H1 (cell line): ENCODE measurements at regions not wholly inside any gene's neighbourhood (a gene's known extent, or its start where the extent isn't known, plus 50 kb on each side); places are given as distances from the start of the nearest gene placed in this dataset.

Source experiments
- CTCF ChIA-PET: fragments of 300-600 bp; sonication (Branson Sonifier 250); formaldehyde crosslinking; loops from one replicate; lab custom pipeline; 2021; ENCODE audit not compliant: partially characterized antibody; lab: Charles Lee
- POLR2A ChIA-PET: fragments of 300-600 bp; sonication (Branson Sonifier 250); formaldehyde crosslinking; loops from one replicate; lab custom pipeline; 2021; ENCODE audit warnings: inconsistent platforms; ENCODE audit not compliant: partially characterized antibody; lab: Charles Lee
- DNase-seq, 2 experiments: peaks; one replicate each; pipeline versions ENCODE4 v3.0.0 to v3.0.0-alpha.2; 2010 to 2022; ENCODE audit warnings: low spot score in 2 of 2, low read depth in 1 of 2, mixed read lengths in 1 of 2
- FAIRE-seq: peaks from 2 replicates; lab custom pipeline; 2011; peaks lifted over from hg19 to GRCh38; lab: Jason Lieb, UNC
- H2AFZ ChIP-seq: 2 replicates; pipeline ENCODE4 v1.8.1; 2012; ENCODE audit warnings: low read length, inconsistent platforms
- H2AK5ac ChIP-seq: 2 replicates; pipeline ENCODE4 v1.6.1; 2013; ENCODE audit warnings: low read depth, low read length
- H2BK120ac ChIP-seq: replicated peaks from 2 replicates; pipeline ENCODE3; 2013; ENCODE audit warnings: low read depth, low read length, inconsistent platforms
- H2BK12ac ChIP-seq: 2 replicates; pipeline ENCODE4 v1.6.1; 2013; ENCODE audit warnings: low read depth, low read length
- H2BK15ac ChIP-seq: 2 replicates; pipeline ENCODE4 v1.6.1; 2013; ENCODE audit warnings: low read length
- H2BK20ac ChIP-seq: 2 replicates; pipeline ENCODE4 v1.6.1; 2013; ENCODE audit warnings: low read length
- H2BK5ac ChIP-seq: 2 replicates; pipeline ENCODE4 v1.6.1; 2013; ENCODE audit warnings: low read depth, low read length
- H3K14ac ChIP-seq: 2 replicates; pipeline ENCODE4 v1.6.1; 2013; ENCODE audit warnings: inconsistent platforms; ENCODE audit not compliant: insufficient read length
- H3K18ac ChIP-seq: 2 replicates; pipeline ENCODE4 v1.6.1; 2013; ENCODE audit warnings: low read length; ENCODE audit errors: extremely low read depth
- H3K23ac ChIP-seq: 2 replicates; pipeline ENCODE4 v1.6.1; 2013; ENCODE audit warnings: inconsistent platforms; ENCODE audit not compliant: insufficient read length
- H3K23me2 ChIP-seq: 2 replicates; pipeline ENCODE4 v1.6.1; 2013; ENCODE audit warnings: low read depth, low read length
- H3K27ac ChIP-seq: 2 replicates; pipeline ENCODE4 v1.6.1; 2011; ENCODE audit warnings: low read depth, low read length, inconsistent platforms
- H3K27me3 ChIP-seq, 4 experiments: replicated peaks in 1 of 4; 1 replicate in 1 of 4; 2 replicates in 3 of 4; pipeline versions ENCODE4 v1.6.1 to v1.8.1; 2011 to 2013; ENCODE audit warnings: low read length in 3 of 4, mild to moderate bottlenecking in 3 of 4, inconsistent platforms in 2 of 4, mixed read lengths in 2 of 4, moderate library complexity in 1 of 4; ENCODE audit not compliant: control insufficient read depth in 3 of 4, insufficient read depth in 3 of 4; ENCODE audit errors: extremely low read depth in 1 of 4
- H3K36me3 ChIP-seq, 4 experiments: 2 replicates each; pipeline versions ENCODE4 v1.6.1 to v1.8.1; 2011 to 2013; ENCODE audit warnings: mild to moderate bottlenecking in 4 of 4, low read length in 3 of 4, moderate library complexity in 2 of 4, control low read depth in 1 of 4, inconsistent platforms in 1 of 4; ENCODE audit not compliant: insufficient read depth in 4 of 4, control insufficient read depth in 2 of 4
- H3K4ac ChIP-seq: replicated peaks from 2 replicates; pipeline ENCODE3; 2013; ENCODE audit warnings: low read length, low read depth, mixed read lengths, inconsistent platforms; ENCODE audit not compliant: insufficient read length
- H3K4me1 ChIP-seq, 4 experiments: replicated peaks in 1 of 4; 1 replicate in 1 of 4; 2 replicates in 3 of 4; pipeline versions ENCODE4 v1.6.1 to v1.8.1; 2011 to 2013; ENCODE audit warnings: low read length in 3 of 4, inconsistent platforms in 2 of 4, mixed read lengths in 1 of 4; ENCODE audit not compliant: insufficient read depth in 4 of 4, control insufficient read depth in 3 of 4
- H3K4me2 ChIP-seq, 2 experiments: 2 replicates each; pipeline versions ENCODE4 v1.6.1 to v1.8.1; 2011 to 2013; ENCODE audit warnings: low read depth in 2 of 2, low read length in 2 of 2, control low read depth in 1 of 2, inconsistent platforms in 1 of 2, mild to moderate bottlenecking in 1 of 2; ENCODE audit not compliant: insufficient read depth in 1 of 2
- H3K4me3 ChIP-seq, 4 experiments: fragments of 200-600, 300-600 bp in 1 of 4; sonication (generic), shearing (Covaris generic), sonication (Bioruptor Twin) in 1 of 4; 2 replicates each; pipeline versions ENCODE4 v1.5.1 to v1.8.1; 2011 to 2016; ENCODE audit warnings: low read length in 4 of 4, low read depth in 3 of 4, control low read depth in 2 of 4, inconsistent platforms in 2 of 4, mild to moderate bottlenecking in 2 of 4, mixed read lengths in 1 of 4, moderate library complexity in 1 of 4; ENCODE audit not compliant: insufficient read depth in 2 of 4; ENCODE audit errors: extremely low read depth in 1 of 4
- H3K56ac ChIP-seq: replicated peaks from 2 replicates; pipeline ENCODE3; 2013; ENCODE audit warnings: low read depth, mild to moderate bottlenecking, mixed read lengths, low read length, inconsistent platforms; ENCODE audit not compliant: insufficient read length
- H3K79me1 ChIP-seq: 2 replicates; pipeline ENCODE4 v1.6.1; 2013; ENCODE audit warnings: low read depth, low read length, control low read depth
- H3K79me2 ChIP-seq, 2 experiments: 2 replicates each; pipeline versions ENCODE4 v1.6.1 to v1.8.1; 2012 to 2013; ENCODE audit warnings: low read length in 2 of 2, mild to moderate bottlenecking in 2 of 2, inconsistent platforms in 1 of 2; ENCODE audit not compliant: insufficient read depth in 2 of 2, control insufficient read depth in 1 of 2
- H3K9ac ChIP-seq, 4 experiments: replicated peaks in 1 of 4; 1 replicate in 1 of 4; 2 replicates in 3 of 4; pipeline versions ENCODE4 v1.6.1 to v1.8.1; 2011 to 2013; ENCODE audit warnings: low read depth in 3 of 4, low read length in 3 of 4, control low read depth in 2 of 4, mild to moderate bottlenecking in 2 of 4, moderate library complexity in 2 of 4, inconsistent platforms in 1 of 4; ENCODE audit errors: extremely low read depth in 1 of 4
- H3K9me3 ChIP-seq, 2 experiments: 2 replicates each; pipeline versions ENCODE4 v1.6.1 to v1.8.1; 2012 to 2013; ENCODE audit warnings: mild to moderate bottlenecking in 2 of 2, moderate library complexity in 2 of 2, control low read depth in 1 of 2, inconsistent platforms in 1 of 2, low read depth in 1 of 2, low read length in 1 of 2, mixed read lengths in 1 of 2; ENCODE audit not compliant: insufficient read depth in 2 of 2
- H4K20me1 ChIP-seq, 2 experiments: replicated peaks in 1 of 2; 2 replicates each; pipeline versions ENCODE3 to v1.8.1; 2011 to 2013; ENCODE audit warnings: inconsistent platforms in 2 of 2, low read length in 2 of 2, mild to moderate bottlenecking in 1 of 2; ENCODE audit not compliant: insufficient read depth in 2 of 2, control insufficient read depth in 1 of 2
- H4K5ac ChIP-seq: 2 replicates; pipeline ENCODE4 v1.6.1; 2013; ENCODE audit warnings: low read length, low read depth, mixed read lengths, inconsistent platforms; ENCODE audit not compliant: insufficient read length
- H4K8ac ChIP-seq: 2 replicates; pipeline ENCODE4 v1.8.0; 2013; ENCODE audit warnings: mild to moderate bottlenecking, moderate library complexity, low read length, inconsistent platforms; ENCODE audit not compliant: insufficient read depth; ENCODE audit errors: extremely low read depth
- H4K91ac ChIP-seq: replicated peaks from 2 replicates; pipeline ENCODE3; 2013; ENCODE audit warnings: low read length, mixed read lengths, inconsistent platforms; ENCODE audit not compliant: insufficient read length
- POU5F1 ChIP-seq: IDR thresholded peaks from 2 replicates; pipeline ENCODE4 v1.6.1; 2011; ENCODE audit warnings: low read depth, mild to moderate bottlenecking, low read length, moderate library complexity
- SIRT6 ChIP-seq: IDR thresholded peaks from one replicate; pipeline ENCODE4 v1.7.1; 2012; ENCODE audit warnings: low read length, inconsistent platforms
- WGBS, 2 experiments: shearing (Covaris generic) in 1 of 2; methylation state at CpG; one replicate each; pipeline versions ENCODE4 v1.1.6 to v1.1.7; 2013 to 2015; ENCODE audit warnings: low lambda C conversion rate in 2 of 2, mixed read lengths in 2 of 2, inconsistent platforms in 1 of 2, low coverage in 1 of 2, missing lambda C conversion rate in 1 of 2; ENCODE audit not compliant: insufficient replicate concordance in 2 of 2, insufficient coverage in 1 of 2, insufficient read length in 1 of 2; ENCODE audit errors: extremely low coverage in 1 of 2, missing lambda C conversion rate in 1 of 2; 5-methylcytosine and 5-hydroxymethylcytosine counted together

DNA sequence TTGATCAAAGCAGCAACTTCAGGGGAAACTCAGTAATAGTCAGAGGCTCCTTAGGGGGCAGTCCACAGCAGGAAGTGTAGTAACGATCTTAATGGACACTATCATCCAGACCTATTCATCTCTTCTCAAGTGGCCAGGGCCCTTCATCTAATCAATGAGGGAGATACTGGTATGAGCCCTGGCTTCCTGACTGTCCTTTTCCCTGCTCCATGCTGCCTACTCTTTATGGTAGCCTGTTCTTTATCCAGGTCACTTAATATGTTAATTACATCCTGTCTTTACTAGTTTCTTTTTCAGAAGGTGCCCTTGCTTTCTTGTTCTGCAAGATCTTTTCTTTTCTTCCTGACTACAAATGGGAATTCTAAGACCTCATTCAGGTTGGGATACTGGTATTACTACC, 197.1 kb downstream of the CAVIN4 start:
- no peak overlapping the region for H2BK5ac ChIP-seq
- H3K9me3 ChIP-seq, result no peaks in the 10 kb centered on the region
- ChIA-PET CTCF (interaction anchor here (1.0 kb wide), 1 partner anchor 61 kb away, joined by 3 read pairs; no protein-coding TSS in a partner anchor), POLR2A (no interaction called here)
- H3K4me2 ChIP-seq, result peak overlapping the region; percentile 1 to 6; a peak in 1 of 4 replicates
- H3K23me2 ChIP-seq, result no peaks in the 10 kb centered on the region
- H3K27ac ChIP-seq, result no peak overlapping the region
- no peak overlapping the region for H3K9ac ChIP-seq
- no peak overlapping the region for H2BK12ac ChIP-seq
- no peaks in the 10 kb centered on the region for H3K27me3 ChIP-seq
- H4K91ac ChIP-seq, result no peak overlapping the region
- H4K5ac ChIP-seq, result no peak overlapping the region
- H2BK20ac ChIP-seq, result no peak overlapping the region
- TF ChIP-seq POU5F1 (0 out of 2 replicates have a peak, but pooled peaks have one; percentile 29), SIRT6 (no peak)
- TF ChIP-seq, all 59 proteins: peak for 1
- Histone ChIP-seq H3K18ac (no peak overlapping the region), H3K4me3 (no peak overlapping the region), H4K20me1 (no peaks in the 10 kb centered on the region), H3K23ac (no peak overlapping the region), H3K4me1 (peaks cover 0 to 5% (median 2%) of the 10 kb centered on the region in 4 experiments; a peak in 2 of 7 replicates), H2AK5ac (no peak overlapping the region), H3K56ac (no peak overlapping the region), H3K79me1 (no peaks in the 10 kb centered on the region), H2BK15ac (no peak overlapping the region), H4K8ac (no peak overlapping the region), H3K79me2 (no peaks in the 10 kb centered on the region), H2BK120ac (no peak overlapping the region), H3K4ac (no peak overlapping the region), H3K36me3 (no peaks in the 10 kb centered on the region), H2AFZ (no peak overlapping the region), H3K14ac (no peak overlapping the region)
- DNase-seq (peak in 1 of 2 experiments; percentile 48), FAIRE-seq (no peak)
- 23% methylated on average over 1 of the region's 1 CpG; no CpG with 5 or more reads in 1 of the 2 experiments for WGBS, 2 experiments
